Peyer's patch (tissue), 4 donors: ENCODE measurements at regions not wholly inside any gene's neighbourhood (a gene's known extent, or its start where the extent isn't known, plus 50 kb on each side); places are given as distances from the start of the nearest gene placed in this dataset.

ENCODE experiments used
- POLR2A ChIP-seq, 2 donors: fragments of 450-650 bp; IDR thresholded peaks; one replicate each; pipeline ENCODE4 v1.5.1; 2017; ENCODE audit warnings: antibody characterized with exemption in 2 of 2, mild to moderate bottlenecking in 2 of 2, moderate library complexity in 2 of 2
- TF ChIP-seq, protein P1 (sequence below), 6 experiments: fragments of 450-650 bp in 4 of 6; fragments of 200-600 bp in 2 of 6; sonication (generic) in 1 of 6; IDR thresholded peaks; one replicate each; pipeline ENCODE4 v1.5.1; 2017 to 2019; ENCODE audit warnings: antibody characterized with exemption in 6 of 6, mild to moderate bottlenecking in 3 of 6, moderate library complexity in 1 of 6

DNA sequence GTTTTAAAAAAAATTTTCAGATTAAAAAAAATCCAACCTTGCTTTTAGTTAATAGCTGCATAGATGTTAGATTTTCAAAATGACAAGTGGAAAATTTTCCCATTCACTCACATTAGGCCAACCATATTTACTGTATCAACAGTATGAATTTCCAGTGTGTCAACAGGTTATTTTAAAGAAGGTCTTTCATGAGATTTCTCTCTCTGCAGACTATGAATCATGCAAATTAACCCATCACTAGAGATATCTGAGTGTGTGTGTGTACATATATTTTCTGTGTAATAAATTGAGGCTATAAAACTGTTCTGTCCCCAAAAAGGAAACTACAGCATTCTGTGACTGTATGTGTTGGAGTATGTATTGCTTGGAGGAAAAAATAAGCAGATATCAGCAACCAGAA, 305.6 kb downstream of the ARL4A start:
- TF ChIP-seq, protein P1, sequence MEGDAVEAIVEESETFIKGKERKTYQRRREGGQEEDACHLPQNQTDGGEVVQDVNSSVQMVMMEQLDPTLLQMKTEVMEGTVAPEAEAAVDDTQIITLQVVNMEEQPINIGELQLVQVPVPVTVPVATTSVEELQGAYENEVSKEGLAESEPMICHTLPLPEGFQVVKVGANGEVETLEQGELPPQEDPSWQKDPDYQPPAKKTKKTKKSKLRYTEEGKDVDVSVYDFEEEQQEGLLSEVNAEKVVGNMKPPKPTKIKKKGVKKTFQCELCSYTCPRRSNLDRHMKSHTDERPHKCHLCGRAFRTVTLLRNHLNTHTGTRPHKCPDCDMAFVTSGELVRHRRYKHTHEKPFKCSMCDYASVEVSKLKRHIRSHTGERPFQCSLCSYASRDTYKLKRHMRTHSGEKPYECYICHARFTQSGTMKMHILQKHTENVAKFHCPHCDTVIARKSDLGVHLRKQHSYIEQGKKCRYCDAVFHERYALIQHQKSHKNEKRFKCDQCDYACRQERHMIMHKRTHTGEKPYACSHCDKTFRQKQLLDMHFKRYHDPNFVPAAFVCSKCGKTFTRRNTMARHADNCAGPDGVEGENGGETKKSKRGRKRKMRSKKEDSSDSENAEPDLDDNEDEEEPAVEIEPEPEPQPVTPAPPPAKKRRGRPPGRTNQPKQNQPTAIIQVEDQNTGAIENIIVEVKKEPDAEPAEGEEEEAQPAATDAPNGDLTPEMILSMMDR (IDR thresholded peaks at IDR 0.05), result no peak
- TF ChIP-seq POLR2A (IDR thresholded peaks at IDR 0.05), result no peak
